OCI-LY1 (cell line): ENCODE measurements at regions not wholly inside any gene's neighbourhood (a gene's known extent, or its start where the extent isn't known, plus 50 kb on each side); places are given as distances from the start of the nearest gene placed in this dataset.

ENCODE experiments used
- H2AFZ ChIP-seq: fragments of 200-600 bp; sonication (generic), shearing (Covaris generic); 2 replicates; pipeline ENCODE4 v1.6.0; 2014; ENCODE audit warnings: antibody characterized with exemption, mild to moderate bottlenecking, low read length
- H3F3A ChIP-seq: fragments of 200-600 bp; sonication (generic), shearing (Covaris generic); 2 replicates; pipeline ENCODE4 v1.6.0; 2014; ENCODE audit warnings: mild to moderate bottlenecking, antibody characterized with exemption, low read length, moderate library complexity; ENCODE audit not compliant: insufficient read depth
- H3K27ac ChIP-seq: fragments of 200-600 bp; sonication (generic); 2 replicates; pipeline ENCODE4 v1.5.1; 2014; ENCODE audit warnings: low read length, mixed run types, mild to moderate bottlenecking, low read depth; ENCODE audit not compliant: poor library complexity, severe bottlenecking
- H3K27me3 ChIP-seq: fragments of 200-600 bp; sonication (generic); 2 replicates; pipeline ENCODE4 v1.6.0; 2014; ENCODE audit warnings: antibody characterized with exemption, mild to moderate bottlenecking, low read length, moderate library complexity; ENCODE audit not compliant: insufficient read depth
- H3K36me3 ChIP-seq: fragments of 200-600 bp; sonication (generic); 2 replicates; pipeline ENCODE4 v1.6.1; 2014; ENCODE audit warnings: mild to moderate bottlenecking, antibody characterized with exemption, low read length, moderate library complexity, mixed read lengths; ENCODE audit not compliant: insufficient read depth
- H3K4me1 ChIP-seq: fragments of 200-600 bp; sonication (generic); 2 replicates; pipeline ENCODE4 v1.5.1; 2014; ENCODE audit warnings: mild to moderate bottlenecking, low read length, moderate library complexity; ENCODE audit not compliant: insufficient read depth, severe bottlenecking
- H3K4me2 ChIP-seq: fragments of 200-600 bp; sonication (generic), shearing (Covaris generic); 2 replicates; pipeline ENCODE4 v1.6.1; 2014; ENCODE audit warnings: low read length
- H3K4me3 ChIP-seq: fragments of 200-600 bp; sonication (generic); 2 replicates; pipeline ENCODE4 v1.5.1; 2014; ENCODE audit warnings: low read length, low read depth, mild to moderate bottlenecking, mixed read lengths; ENCODE audit not compliant: poor library complexity, severe bottlenecking
- H3K79me2 ChIP-seq: fragments of 200-600 bp; shearing (Covaris generic); 2 replicates; pipeline ENCODE4 v1.6.1; 2016; ENCODE audit warnings: mixed run types, low read length, mixed read lengths; ENCODE audit not compliant: insufficient read depth
- H3K9ac ChIP-seq: fragments of 200-600 bp; sonication (generic), shearing (Covaris generic); 2 replicates; pipeline ENCODE4 v1.6.1; 2014; ENCODE audit warnings: mild to moderate bottlenecking, low read length, mixed read lengths
- H3K9me2 ChIP-seq: fragments of 200-600 bp; sonication (generic), shearing (Covaris generic); 2 replicates; pipeline ENCODE4 v1.6.1; 2014; ENCODE audit warnings: low read depth, mild to moderate bottlenecking, low read length, mixed read lengths
- H3K9me3 ChIP-seq: fragments of 200-600 bp; shearing (Covaris generic); 2 replicates; pipeline ENCODE4 v1.6.1; 2014; ENCODE audit warnings: low read length, mixed read lengths
- H4K20me1 ChIP-seq: fragments of 200-600 bp; sonication (generic), shearing (Covaris generic); 2 replicates; pipeline ENCODE4 v1.6.0; 2016; ENCODE audit warnings: mild to moderate bottlenecking, low read length; ENCODE audit not compliant: insufficient read depth
- CTCF ChIP-seq: fragments of 200-600 bp; sonication (generic), shearing (Covaris generic); IDR thresholded peaks from 2 replicates; pipeline ENCODE4 v1.5.1; 2017; ENCODE audit warnings: mild to moderate bottlenecking, antibody characterized with exemption, low read length, moderate library complexity, mixed read lengths
- EZH2 ChIP-seq: fragments of 200-600 bp; sonication (generic), shearing (Covaris generic); IDR thresholded peaks from 2 replicates; pipeline ENCODE4 v1.8.0; 2017; ENCODE audit warnings: borderline replicate concordance, mixed run types, mild to moderate bottlenecking, antibody characterized with exemption, low read length, moderate library complexity, mixed read lengths

DNA sequence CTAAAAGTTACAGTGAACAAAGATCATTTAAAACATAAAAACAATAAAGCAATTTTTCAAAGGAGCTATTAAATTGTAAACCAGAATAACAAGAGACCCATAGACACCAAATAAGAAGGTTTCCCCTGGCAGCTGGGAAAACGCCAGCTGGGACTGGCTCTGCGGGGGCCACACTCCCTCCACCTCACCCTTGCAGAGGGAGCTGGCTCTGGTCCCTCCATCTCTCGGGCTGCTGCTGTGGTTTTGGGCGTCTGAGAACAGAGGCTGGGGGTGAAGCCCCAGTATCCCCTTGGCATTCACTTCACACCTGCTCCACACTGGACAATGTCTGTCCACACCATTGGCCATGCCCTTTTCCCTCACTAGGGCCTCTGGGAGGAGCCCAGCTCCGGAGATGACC is 62.1 kb upstream of the OTOS start:
- Histone ChIP-seq H3K79me2 (no peaks in the 10 kb centered on the region), H3K4me1 (no peaks in the 10 kb centered on the region), H3K36me3 (no peaks in the 10 kb centered on the region), H3K4me2 (no peak overlapping the region), H3K9ac (no peak overlapping the region), H4K20me1 (no peaks in the 10 kb centered on the region), H3K27ac (no peak overlapping the region), H3K9me2 (no peaks in the 10 kb centered on the region), H3K9me3 (no peaks in the 10 kb centered on the region), H3F3A (no peaks in the 10 kb centered on the region), H2AFZ (no peak overlapping the region), H3K27me3 (0 out of 2 replicates have a peak, but pooled peaks cover 4% of the 10 kb centered on the region), H3K4me3 (no peak overlapping the region)
- TF ChIP-seq EZH2 = no peak
- no peak for TF ChIP-seq CTCF

- Histone ChIP-seq H3K9me2 (no peaks in the 10 kb centered on the region), H4K20me1 (no peaks in the 10 kb centered on the region), H3K4me3 (no peak overlapping the region), H3F3A (no peaks in the 10 kb centered on the region), H3K9me3 (no peaks in the 10 kb centered on the region), H3K4me1 (no peaks in the 10 kb centered on the region), H3K79me2 (no peaks in the 10 kb centered on the region), H3K27me3 (0 out of 2 replicates have a peak, but pooled peaks cover 4% of the 10 kb centered on the region), H3K4me2 (no peak overlapping the region), H3K27ac (no peak overlapping the region), H3K9ac (no peak overlapping the region), H3K36me3 (no peaks in the 10 kb centered on the region), H2AFZ (no peak overlapping the region)
- no peak for TF ChIP-seq EZH2
- no peak for TF ChIP-seq CTCF
These were observed 62.8 kb upstream of the OTOS start for GRCh38 chr2:240203031-240203787.

DNA sequence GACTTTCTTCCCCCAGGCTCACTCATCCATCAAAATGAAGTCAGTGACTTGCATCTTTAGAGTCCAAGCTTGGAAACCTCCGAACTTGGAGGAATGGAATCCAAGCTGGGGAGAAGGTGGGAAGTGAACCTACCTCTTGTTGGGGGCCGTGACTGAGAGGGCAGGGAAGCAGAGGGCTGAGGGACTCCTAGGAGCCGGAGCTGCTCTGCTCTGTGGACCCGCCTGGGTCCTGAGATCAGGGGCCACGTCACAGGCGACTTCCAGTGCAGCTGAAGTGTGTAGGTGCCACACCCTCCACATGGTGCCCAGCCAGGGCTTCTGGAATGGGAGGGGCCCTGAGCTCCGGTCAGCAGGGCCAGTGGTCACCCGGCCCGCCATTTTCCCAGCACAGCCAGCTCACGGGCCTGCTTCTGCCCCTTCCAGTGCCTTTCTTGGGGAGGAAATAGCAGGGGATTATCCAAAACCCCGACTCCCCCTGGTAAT is 63.4 kb upstream of the OTOS start:
- 0 out of 2 replicates have a peak, but pooled peaks cover 4% of the 10 kb centered on the region for H3K27me3 ChIP-seq
- no peaks in the 10 kb centered on the region for H3K79me2 ChIP-seq
- H3K9ac ChIP-seq = no peak overlapping the region
- H3K9me2 ChIP-seq = no peaks in the 10 kb centered on the region
- no peaks in the 10 kb centered on the region for H3K4me1 ChIP-seq
- H3K36me3 ChIP-seq = no peaks in the 10 kb centered on the region
- H3K9me3 ChIP-seq = no peaks in the 10 kb centered on the region
- no peak overlapping the region for H3K27ac ChIP-seq
- H4K20me1 ChIP-seq = no peaks in the 10 kb centered on the region
- H3K4me2 ChIP-seq = no peak overlapping the region
- H3K4me3 ChIP-seq = no peak overlapping the region
- no peaks in the 10 kb centered on the region for H3F3A ChIP-seq
- no peak for TF ChIP-seq CTCF
- TF ChIP-seq EZH2 = no peak
- no peak overlapping the region for H2AFZ ChIP-seq
